ENCODE measurements at regions not wholly inside any gene's neighbourhood (a gene's known extent, or its start where the extent isn't known, plus 50 kb on each side); places are given as distances from the start of the nearest gene placed in this dataset.

DNA sequence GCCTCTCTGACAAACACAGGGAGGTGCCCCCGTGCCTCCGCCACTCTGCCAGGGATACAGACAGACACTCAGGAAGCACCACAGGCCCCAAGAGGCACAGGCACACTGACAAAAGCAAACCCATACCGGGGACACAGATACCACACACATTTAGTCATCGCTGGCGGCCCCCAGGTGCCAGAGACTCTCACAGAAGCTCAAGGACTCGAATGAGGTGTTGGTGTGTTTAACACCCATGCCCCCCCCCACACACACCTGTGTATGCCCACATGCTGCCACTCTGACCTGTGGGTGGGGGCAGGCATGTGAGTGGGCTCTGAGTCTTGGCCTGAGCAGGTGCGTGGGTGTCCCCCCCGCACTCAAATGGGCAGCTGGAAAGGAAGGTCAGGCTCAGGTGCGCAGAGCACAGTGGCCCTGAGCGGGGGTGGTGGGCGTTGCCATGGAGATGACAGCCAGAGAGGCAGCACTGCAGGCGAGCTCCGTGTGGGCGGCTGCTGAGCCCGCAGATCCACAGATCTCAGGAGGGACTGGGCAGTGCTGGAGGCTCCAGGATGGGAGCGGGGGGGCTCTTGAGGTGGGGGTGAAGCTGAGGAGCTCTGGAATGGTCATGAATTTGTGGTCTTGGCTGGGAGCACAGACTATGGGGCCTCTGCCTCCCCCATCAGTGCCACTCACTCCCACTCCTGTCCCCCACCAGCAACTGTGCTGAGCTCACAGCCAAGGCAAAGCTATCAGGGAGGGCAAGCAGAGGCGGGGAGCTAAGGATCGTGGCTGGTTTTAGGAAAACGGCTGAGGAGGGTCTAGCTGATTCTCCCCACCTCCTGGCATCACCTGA, 73.9 kb upstream of the TAF1B start:
- Histone ChIP-seq H3K9ac (ENCODE audit: low read length) (no peak overlapping the region), H3K4me3 (ENCODE audit: low read depth, low read length) (no peak overlapping the region), H3K4me1 (ENCODE audit: control insufficient read depth, insufficient read depth, low read length) (peaks cover 43% of the 10 kb centered on the region)

DNA sequence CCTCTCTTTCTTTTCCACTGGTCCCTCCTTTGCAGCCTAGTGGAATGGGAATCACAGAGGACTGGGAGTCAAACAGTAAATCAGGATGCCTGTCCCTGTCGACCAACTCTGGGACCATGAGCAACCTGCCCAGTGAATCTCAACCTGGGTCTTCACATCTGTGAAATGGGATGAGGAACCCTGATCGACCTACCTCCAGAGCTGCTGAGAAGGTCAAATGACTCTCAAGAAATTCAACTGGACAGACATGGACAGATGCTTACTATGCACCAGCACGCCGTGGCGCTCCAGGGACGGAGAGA, 73.3 kb upstream of the TAF1B start:
- Histone ChIP-seq H3K4me3 (ENCODE audit: low read depth, low read length) (no peak overlapping the region), H3K4me1 (ENCODE audit: control insufficient read depth, insufficient read depth, low read length) (peaks cover 43% of the 10 kb centered on the region), H3K27ac (ENCODE audit: low read depth, low read length) (no peak overlapping the region), H3K36me3 (ENCODE audit: control insufficient read depth, insufficient read depth, low read length) (no peaks in the 10 kb centered on the region), H3K27me3 (ENCODE audit: control insufficient read depth, insufficient read depth, low read length) (no peaks in the 10 kb centered on the region), H3K9me3 (ENCODE audit: control insufficient read depth, insufficient read depth, low read depth, low read length) (no peaks in the 10 kb centered on the region), H3K9ac (ENCODE audit: low read length) (no peak overlapping the region)

More for the DNA sequence above, 73.9 kb upstream of the TAF1B start:
- Histone ChIP-seq H3K27ac (ENCODE audit: low read depth, low read length) (no peak overlapping the region), H3K36me3 (ENCODE audit: control insufficient read depth, insufficient read depth, low read length) (no peaks in the 10 kb centered on the region), H3K27me3 (ENCODE audit: control insufficient read depth, insufficient read depth, low read length) (no peaks in the 10 kb centered on the region), H3K9me3 (ENCODE audit: control insufficient read depth, insufficient read depth, low read depth, low read length) (no peaks in the 10 kb centered on the region)

DNA sequence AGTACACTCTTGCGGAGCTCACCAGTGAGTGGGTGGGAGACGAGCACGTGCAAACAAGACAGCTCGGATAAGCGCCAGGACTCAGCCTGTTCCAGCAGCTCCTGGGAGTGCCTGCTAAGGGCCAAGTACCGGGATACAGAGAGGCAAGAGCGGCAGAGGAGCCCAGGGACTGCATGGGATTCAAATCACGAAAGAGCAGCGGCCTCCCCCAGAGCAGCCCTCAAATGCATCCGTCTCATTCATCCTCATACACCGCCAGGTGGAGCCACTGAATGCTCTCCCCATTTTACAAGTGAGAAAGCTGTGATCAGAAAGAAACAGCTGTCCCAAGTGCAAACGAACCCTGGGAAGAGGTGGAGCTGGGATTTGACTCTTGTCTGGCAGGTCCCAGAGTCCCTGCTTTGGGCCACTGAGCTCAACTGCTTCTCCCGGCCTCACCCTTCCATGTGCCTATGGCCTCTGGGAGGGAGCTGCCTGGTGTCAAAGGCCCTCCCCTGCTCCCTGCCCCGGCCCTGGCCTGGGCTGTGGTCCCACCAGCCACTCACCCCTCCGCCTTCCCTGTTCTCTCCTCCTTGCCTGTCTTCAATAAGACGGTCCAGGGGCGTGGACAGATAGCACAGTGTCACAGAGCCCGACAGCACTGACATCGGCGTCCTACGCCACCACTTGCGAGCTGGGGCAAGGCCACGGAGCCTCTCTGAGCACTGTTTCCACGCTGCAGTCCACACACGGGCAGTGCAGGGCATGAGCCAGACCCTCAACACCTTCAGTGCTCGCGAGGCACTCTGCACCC, 72.8 kb upstream of the TAF1B start:
- Histone ChIP-seq H3K36me3 (ENCODE audit: control insufficient read depth, insufficient read depth, low read length) (no peaks in the 10 kb centered on the region), H3K27ac (ENCODE audit: low read depth, low read length) (no peak overlapping the region), H3K4me3 (ENCODE audit: low read depth, low read length) (no peak overlapping the region), H3K27me3 (ENCODE audit: control insufficient read depth, insufficient read depth, low read length) (no peaks in the 10 kb centered on the region), H3K9me3 (ENCODE audit: control insufficient read depth, insufficient read depth, low read depth, low read length) (no peaks in the 10 kb centered on the region), H3K9ac (ENCODE audit: low read length) (no peak overlapping the region), H3K4me1 (ENCODE audit: control insufficient read depth, insufficient read depth, low read length) (peaks cover 43% of the 10 kb centered on the region)

DNA sequence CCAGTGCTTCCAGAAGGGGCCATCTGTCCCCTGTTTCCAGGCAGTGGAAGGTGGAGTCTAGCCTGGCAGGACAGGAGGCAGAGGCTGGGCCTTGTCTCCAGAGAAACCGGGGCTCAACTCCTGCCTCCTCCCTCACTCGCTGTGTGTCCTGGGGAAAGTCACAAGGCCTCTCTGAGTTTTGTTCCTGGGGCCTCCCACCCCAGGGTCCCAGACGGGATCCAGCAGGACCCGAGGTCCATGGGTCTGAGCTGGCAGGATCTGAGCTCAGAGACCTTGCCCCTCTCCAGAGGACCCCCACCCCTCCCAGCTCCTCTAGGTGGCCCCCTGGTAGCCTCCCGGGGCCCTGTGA, 72.2 kb upstream of the TAF1B start:
- no peak overlapping the region for H3K9ac ChIP-seq (ENCODE audit: low read length)
- H3K36me3 ChIP-seq (ENCODE audit: control insufficient read depth, insufficient read depth, low read length): no peaks in the 10 kb centered on the region
- no peak overlapping the region for H3K27ac ChIP-seq (ENCODE audit: low read depth, low read length)
- peaks cover 39% of the 10 kb centered on the region for H3K4me1 ChIP-seq (ENCODE audit: control insufficient read depth, insufficient read depth, low read length)
- H3K9me3 ChIP-seq (ENCODE audit: control insufficient read depth, insufficient read depth, low read depth, low read length): no peaks in the 10 kb centered on the region
- no peaks in the 10 kb centered on the region for H3K27me3 ChIP-seq (ENCODE audit: control insufficient read depth, insufficient read depth, low read length)
- H3K4me3 ChIP-seq (ENCODE audit: low read depth, low read length): no peak overlapping the region

DNA sequence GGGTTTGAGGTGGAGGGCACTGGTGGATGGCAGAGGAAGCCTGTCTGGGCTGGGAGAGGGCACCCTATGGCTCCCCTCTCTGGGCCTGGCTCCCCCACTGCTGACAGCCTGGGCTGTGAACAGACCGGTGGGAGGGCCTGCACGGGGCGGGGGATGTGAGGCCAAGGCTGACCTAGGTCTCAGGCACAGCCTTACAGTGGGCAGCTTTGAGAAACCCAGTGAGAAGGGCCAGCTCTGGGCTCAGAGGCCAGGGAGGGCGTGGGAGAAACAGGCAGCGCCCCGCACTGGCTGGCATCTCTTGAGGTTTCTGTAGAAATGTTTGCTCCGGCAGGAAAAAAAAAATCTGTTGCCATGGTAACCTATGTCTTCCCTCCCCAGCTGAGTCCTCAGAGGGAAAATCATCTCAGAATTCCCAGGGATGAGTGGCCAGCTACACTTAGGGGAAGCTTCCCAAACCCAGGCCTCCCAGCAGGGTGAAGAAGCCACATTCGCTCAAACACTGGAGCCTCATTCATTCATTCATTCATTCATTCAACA, 71.7 kb upstream of the TAF1B start:
- Histone ChIP-seq H3K9me3 (ENCODE audit: control insufficient read depth, insufficient read depth, low read depth, low read length) (no peaks in the 10 kb centered on the region), H3K27me3 (ENCODE audit: control insufficient read depth, insufficient read depth, low read length) (no peaks in the 10 kb centered on the region), H3K9ac (ENCODE audit: low read length) (no peak overlapping the region), H3K36me3 (ENCODE audit: control insufficient read depth, insufficient read depth, low read length) (no peaks in the 10 kb centered on the region), H3K4me1 (ENCODE audit: control insufficient read depth, insufficient read depth, low read length) (peaks cover 34% of the 10 kb centered on the region), H3K4me3 (ENCODE audit: low read depth, low read length) (no peak overlapping the region), H3K27ac (ENCODE audit: low read depth, low read length) (no peak overlapping the region)

DNA sequence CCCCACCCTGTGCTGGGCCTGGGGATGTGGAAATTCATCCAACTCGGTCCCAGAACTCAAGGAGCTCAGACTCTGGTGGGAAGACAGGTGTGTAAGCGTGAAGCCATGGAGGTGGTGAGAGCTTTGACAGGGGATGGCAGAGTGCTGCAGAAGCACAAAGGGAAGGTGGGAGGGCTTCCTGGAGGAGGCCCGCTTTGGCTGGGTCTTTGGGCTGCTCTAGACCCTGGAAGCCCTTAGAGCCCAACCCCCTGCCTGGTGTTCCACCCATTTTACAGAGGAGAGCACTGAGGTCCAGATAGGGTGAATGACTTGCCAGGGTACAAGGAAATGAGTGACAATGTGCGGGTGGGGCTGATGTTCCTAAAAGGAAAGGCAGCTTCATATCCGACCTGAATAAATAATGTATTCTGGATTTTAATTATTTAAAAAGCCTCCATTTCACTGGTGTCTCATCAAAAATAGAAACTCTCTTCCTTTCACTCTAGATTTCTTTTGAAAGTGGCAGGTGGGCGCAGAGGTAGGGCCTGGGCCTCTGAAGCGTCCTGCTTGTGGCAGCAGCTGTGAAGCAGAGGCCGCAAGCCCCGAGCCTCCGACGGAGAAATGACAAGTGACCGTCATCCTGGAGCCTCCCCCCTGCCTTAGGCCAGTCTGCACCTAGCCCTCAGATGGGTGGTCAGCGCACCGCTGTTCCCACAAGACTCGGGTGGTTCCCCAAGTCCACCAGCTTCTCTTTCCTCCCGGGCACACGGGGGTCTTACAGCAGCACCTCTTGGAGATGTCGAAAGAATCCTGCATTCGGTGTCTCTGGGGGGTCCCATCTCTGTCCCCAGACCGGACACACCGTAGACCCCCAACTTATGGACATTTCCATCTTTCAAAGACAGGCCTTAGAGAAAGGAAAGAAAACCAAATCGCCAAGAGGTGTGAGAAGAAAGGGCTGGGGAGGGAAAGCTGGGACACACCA, 71.0 kb upstream of the TAF1B start:
- no peak overlapping the region for H3K4me3 ChIP-seq (ENCODE audit: low read depth, low read length)
- H3K36me3 ChIP-seq (ENCODE audit: control insufficient read depth, insufficient read depth, low read length): no peaks in the 10 kb centered on the region
- H3K9ac ChIP-seq (ENCODE audit: low read length): no peak overlapping the region
- no peaks in the 10 kb centered on the region for H3K27me3 ChIP-seq (ENCODE audit: control insufficient read depth, insufficient read depth, low read length)
- H3K27ac ChIP-seq (ENCODE audit: low read depth, low read length): no peak overlapping the region
- peaks cover 34% of the 10 kb centered on the region for H3K4me1 ChIP-seq (ENCODE audit: control insufficient read depth, insufficient read depth, low read length)
- H3K9me3 ChIP-seq (ENCODE audit: control insufficient read depth, insufficient read depth, low read depth, low read length): no peaks in the 10 kb centered on the region

DNA sequence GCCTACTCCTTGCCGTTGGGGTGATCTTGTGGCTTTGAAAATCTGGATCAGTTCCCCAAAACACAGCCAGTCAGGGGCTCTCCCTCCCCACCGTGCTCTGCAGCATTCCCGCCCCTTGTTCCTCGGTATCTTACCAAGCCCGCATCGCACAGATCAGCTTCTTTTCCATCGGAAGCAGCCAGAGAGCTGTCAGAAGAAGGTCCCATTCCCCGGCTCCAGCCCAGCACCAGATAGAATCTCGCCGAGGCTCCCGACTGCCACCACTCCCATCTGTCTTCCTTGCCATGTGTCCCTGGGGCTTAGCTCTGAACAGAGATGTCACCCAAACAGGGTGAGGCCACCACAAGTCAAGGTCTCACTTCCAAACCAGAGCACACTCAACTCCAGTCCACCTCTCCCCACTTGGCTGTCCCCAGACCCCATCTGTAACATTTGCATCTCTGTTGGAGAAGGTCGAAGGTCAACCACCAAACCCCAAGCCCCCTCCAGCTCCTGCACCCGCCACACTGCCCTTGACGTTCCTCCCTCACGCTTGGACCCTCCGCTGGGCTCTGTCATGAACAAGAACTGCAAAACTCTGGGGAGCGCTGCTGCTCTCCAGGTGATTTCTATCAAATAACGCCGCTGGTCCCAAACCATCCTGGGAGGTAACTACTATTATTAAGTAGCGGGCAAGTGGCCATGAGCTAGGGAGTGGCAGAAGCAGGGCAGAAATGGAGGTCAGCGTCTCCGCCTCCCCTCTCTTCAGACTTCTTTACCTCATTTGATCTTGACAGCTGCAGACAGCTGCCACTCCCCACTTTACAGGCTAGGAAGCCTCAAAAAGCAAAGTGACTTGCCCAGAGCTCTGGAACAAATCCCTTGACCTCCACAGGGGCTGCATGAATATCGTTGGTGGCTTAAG, 70.0 kb upstream of the TAF1B start:
- no peak overlapping the region for H3K27ac ChIP-seq (ENCODE audit: low read depth, low read length)
- no peaks in the 10 kb centered on the region for H3K36me3 ChIP-seq (ENCODE audit: control insufficient read depth, insufficient read depth, low read length)
- H3K27me3 ChIP-seq (ENCODE audit: control insufficient read depth, insufficient read depth, low read length): no peaks in the 10 kb centered on the region
- no peaks in the 10 kb centered on the region for H3K9me3 ChIP-seq (ENCODE audit: control insufficient read depth, insufficient read depth, low read depth, low read length)
- H3K9ac ChIP-seq (ENCODE audit: low read length): no peak overlapping the region
- H3K4me3 ChIP-seq (ENCODE audit: low read depth, low read length): no peak overlapping the region
- H3K4me1 ChIP-seq (ENCODE audit: control insufficient read depth, insufficient read depth, low read length): peaks cover 30% of the 10 kb centered on the region

DNA sequence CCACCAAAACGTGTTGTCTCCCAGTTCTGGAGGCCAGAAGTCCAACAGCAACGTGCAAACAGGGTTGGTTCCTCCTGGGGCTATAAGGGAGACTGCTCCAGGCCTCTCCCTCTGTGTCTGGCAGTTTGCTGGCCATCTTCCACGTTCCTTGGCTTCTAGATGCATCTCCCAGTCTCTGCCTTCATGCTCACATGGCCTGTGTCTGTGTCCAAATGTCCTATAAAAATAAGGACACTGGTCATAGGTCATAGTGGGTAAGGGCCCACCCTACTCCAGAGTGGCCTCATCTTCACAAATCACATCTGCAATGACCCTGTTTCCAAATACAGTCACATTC, 69.4 kb upstream of the TAF1B start:
- H3K36me3 ChIP-seq (ENCODE audit: control insufficient read depth, insufficient read depth, low read length): no peaks in the 10 kb centered on the region
- H3K4me1 ChIP-seq (ENCODE audit: control insufficient read depth, insufficient read depth, low read length): peaks cover 26% of the 10 kb centered on the region
- H3K9ac ChIP-seq (ENCODE audit: low read length): no peak overlapping the region
- H3K9me3 ChIP-seq (ENCODE audit: control insufficient read depth, insufficient read depth, low read depth, low read length): no peaks in the 10 kb centered on the region
- H3K27ac ChIP-seq (ENCODE audit: low read depth, low read length): no peak overlapping the region
- no peaks in the 10 kb centered on the region for H3K27me3 ChIP-seq (ENCODE audit: control insufficient read depth, insufficient read depth, low read length)
- H3K4me3 ChIP-seq (ENCODE audit: low read depth, low read length): no peak overlapping the region

DNA sequence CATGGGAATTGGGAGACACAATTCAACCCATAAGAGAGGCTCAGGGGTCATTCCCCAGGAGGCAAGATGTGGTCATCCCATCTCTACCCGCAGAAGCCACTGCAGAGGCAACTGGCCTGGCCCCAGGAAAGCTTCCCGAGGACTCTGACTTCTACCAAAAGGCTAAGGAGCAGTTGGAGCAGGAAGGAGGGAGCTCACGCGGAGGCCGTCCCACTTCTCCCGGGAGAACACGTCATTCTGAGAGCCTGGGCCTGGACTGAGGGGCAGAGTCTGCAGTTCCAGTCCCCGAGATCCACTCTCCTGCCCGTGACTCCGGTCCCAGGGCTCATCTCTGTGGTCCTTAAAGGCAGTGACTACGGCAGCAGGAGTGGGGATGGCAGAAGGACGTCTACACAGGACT, 69.0 kb upstream of the TAF1B start:
- no peak overlapping the region for H3K9ac ChIP-seq (ENCODE audit: low read length)
- no peaks in the 10 kb centered on the region for H3K36me3 ChIP-seq (ENCODE audit: control insufficient read depth, insufficient read depth, low read length)
- H3K27me3 ChIP-seq (ENCODE audit: control insufficient read depth, insufficient read depth, low read length): no peaks in the 10 kb centered on the region
- no peaks in the 10 kb centered on the region for H3K9me3 ChIP-seq (ENCODE audit: control insufficient read depth, insufficient read depth, low read depth, low read length)
- H3K27ac ChIP-seq (ENCODE audit: low read depth, low read length): no peak overlapping the region
- H3K4me1 ChIP-seq (ENCODE audit: control insufficient read depth, insufficient read depth, low read length): peaks cover 22% of the 10 kb centered on the region
- no peak overlapping the region for H3K4me3 ChIP-seq (ENCODE audit: low read depth, low read length)

DNA sequence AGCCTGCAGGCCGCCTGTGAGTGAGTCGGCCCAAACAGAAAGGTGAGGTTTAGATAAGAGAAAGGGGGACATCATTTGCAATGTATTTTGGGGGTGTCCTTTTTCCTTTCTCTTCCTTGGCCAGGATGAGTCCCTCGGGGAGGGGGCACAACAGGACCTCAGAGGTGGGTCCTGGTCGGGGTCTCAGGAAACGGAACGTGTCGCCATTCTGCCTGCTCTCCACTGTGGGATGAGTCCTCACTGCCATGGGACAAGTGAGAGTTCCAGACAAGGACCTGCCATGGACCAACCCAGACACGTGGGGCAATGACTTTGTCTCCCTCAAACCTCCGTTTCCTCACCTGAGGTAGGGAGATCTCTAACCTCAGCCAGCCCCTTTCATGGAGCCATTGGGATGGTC, 67.9 kb upstream of the TAF1B start:
- Histone ChIP-seq H3K4me1 (ENCODE audit: control insufficient read depth, insufficient read depth, low read length) (peaks cover 12% of the 10 kb centered on the region), H3K4me3 (ENCODE audit: low read depth, low read length) (no peak overlapping the region), H3K27me3 (ENCODE audit: control insufficient read depth, insufficient read depth, low read length) (no peaks in the 10 kb centered on the region), H3K9me3 (ENCODE audit: control insufficient read depth, insufficient read depth, low read depth, low read length) (no peaks in the 10 kb centered on the region), H3K9ac (ENCODE audit: low read length) (no peak overlapping the region), H3K36me3 (ENCODE audit: control insufficient read depth, insufficient read depth, low read length) (no peaks in the 10 kb centered on the region), H3K27ac (ENCODE audit: low read depth, low read length) (no peak overlapping the region)

All from HUES6 (cell line).